SK-N-SH (cell line): ENCODE measurements at regions not wholly inside any gene's neighbourhood (a gene's known extent, or its start where the extent isn't known, plus 50 kb on each side); places are given as distances from the start of the nearest gene placed in this dataset.

Experiments used
- CTCF ChIA-PET: fragments of 300-600, 350-600 bp; formaldehyde crosslinking; extraction: SDS; loops from one replicate; lab custom pipeline; 2021; lab: Yijun Ruan, JAX
- POLR2A ChIA-PET: fragments of 350-600 bp; sonication (Branson Sonifier 250); formaldehyde crosslinking; extraction: SDS; loops from one replicate; lab custom pipeline; 2020; ENCODE audit warnings: antibody characterized with exemption, inconsistent platforms; lab: Yijun Ruan, JAX
- DNase-seq: peaks from one replicate; pipeline ENCODE4 v3.0.0; 2012
- H2AFZ ChIP-seq: fragments of 200-600 bp; sonication (generic); 2 replicates; pipeline ENCODE4 v1.8.1; 2016; ENCODE audit warnings: antibody characterized with exemption, mild to moderate bottlenecking, low read depth
- H3F3A ChIP-seq: fragments of 200-600 bp; sonication (generic); replicated peaks from 2 replicates; pipeline ENCODE3; 2016; ENCODE audit warnings: antibody characterized with exemption, mild to moderate bottlenecking; ENCODE audit not compliant: insufficient read depth
- H3K27ac ChIP-seq, 2 experiments: fragments of 200-500 bp in 1 of 2; fragments of 200-600 bp in 1 of 2; sonication (Bioruptor generic) in 1 of 2; sonication (generic), shearing (Covaris generic) in 1 of 2; 2 replicates each; pipeline versions ENCODE4 v1.5.1 to v1.6.1; 2014 to 2016; ENCODE audit warnings: low read depth in 2 of 2, inconsistent platforms in 1 of 2, low read length in 1 of 2, mild to moderate bottlenecking in 1 of 2, mixed read lengths in 1 of 2
- H3K27me3 ChIP-seq: fragments of 200-600 bp; sonication (generic), shearing (Covaris generic); 2 replicates; pipeline ENCODE4 v1.6.1; 2016; ENCODE audit warnings: mixed run types; ENCODE audit not compliant: insufficient read depth
- H3K36me3 ChIP-seq, 2 experiments: fragments of 200-500 bp in 1 of 2; fragments of 200-600 bp in 1 of 2; sonication (Bioruptor generic) in 1 of 2; sonication (generic) in 1 of 2; replicated peaks in 1 of 2; 2 replicates each; pipeline versions ENCODE3 to v1.5.1; 2014 to 2016; ENCODE audit warnings: low read length in 1 of 2, mild to moderate bottlenecking in 1 of 2; ENCODE audit not compliant: insufficient read depth in 2 of 2, control insufficient read depth in 1 of 2
- H3K4me1 ChIP-seq, 2 experiments: fragments of 200-500 bp in 1 of 2; fragments of 200-600 bp in 1 of 2; sonication (Bioruptor generic) in 1 of 2; sonication (generic), shearing (Covaris generic) in 1 of 2; 2 replicates each; pipeline versions ENCODE4 v1.5.1 to v1.6.1; 2014 to 2016; ENCODE audit warnings: low read depth in 1 of 2, low read length in 1 of 2, mixed run types in 1 of 2; ENCODE audit not compliant: insufficient read depth in 2 of 2, control insufficient read depth in 1 of 2
- H3K4me2 ChIP-seq: fragments of 200-600 bp; sonication (generic), shearing (Covaris generic); 2 replicates; pipeline ENCODE4 v1.6.1; 2017; ENCODE audit warnings: mixed run types
- H3K4me3 ChIP-seq, 2 experiments: fragments of 200-500 bp in 1 of 2; fragments of 200-600 bp in 1 of 2; sonication (Bioruptor generic) in 1 of 2; sonication (generic), shearing (Covaris generic) in 1 of 2; 2 replicates each; pipeline versions ENCODE4 v1.5.1 to v1.8.1; 2014 to 2016; ENCODE audit warnings: low read depth in 2 of 2, inconsistent platforms in 1 of 2, low read length in 1 of 2, mild to moderate bottlenecking in 1 of 2, mixed read lengths in 1 of 2, moderate library complexity in 1 of 2
- H3K79me2 ChIP-seq: fragments of 200-600 bp; sonication (generic); 2 replicates; pipeline ENCODE4 v1.8.1; 2017; ENCODE audit warnings: mild to moderate bottlenecking; ENCODE audit not compliant: insufficient read depth
- H3K9ac ChIP-seq: fragments of 200-600 bp; sonication (generic); 2 replicates; pipeline ENCODE4 v1.6.1; 2017; ENCODE audit warnings: mixed run types
- H3K9me2 ChIP-seq: fragments of 200-600 bp; sonication (generic); 2 replicates; pipeline ENCODE4 v1.6.1; 2017; ENCODE audit warnings: mixed run types
- H3K9me3 ChIP-seq: fragments of 200-600 bp; sonication (generic); 2 replicates; pipeline ENCODE4 v1.6.1; 2017; ENCODE audit warnings: mixed run types, mild to moderate bottlenecking, moderate library complexity
- H4K20me1 ChIP-seq: fragments of 200-600 bp; sonication (generic); 2 replicates; pipeline ENCODE4 v1.6.1; 2017; ENCODE audit warnings: mild to moderate bottlenecking, mixed run types; ENCODE audit not compliant: insufficient read depth
- CHD2 ChIP-seq: fragments of 150-350 bp; IDR thresholded peaks from 2 replicates; pipeline ENCODE4 v1.6.1; 2018; ENCODE audit warnings: low read length; ENCODE audit not compliant: partially characterized antibody
- FOXM1 ChIP-seq: IDR thresholded peaks from 2 replicates; pipeline ENCODE4 v1.4.0; 2012; ENCODE audit warnings: low read depth, mild to moderate bottlenecking
- GATA2 ChIP-seq: sonication (generic); formaldehyde crosslinking; IDR thresholded peaks from 2 replicates; pipeline ENCODE4 v1.5.0; 2020; ENCODE audit warnings: mild to moderate bottlenecking, missing genetic modification reagents
- JUND ChIP-seq: IDR thresholded peaks from 2 replicates; pipeline ENCODE4 v1.4.0; 2012
- MEF2A ChIP-seq: IDR thresholded peaks from 2 replicates; pipeline ENCODE4 v1.4.0; 2012; ENCODE audit warnings: low read depth, borderline replicate concordance
- MXI1 ChIP-seq: IDR thresholded peaks from 2 replicates; pipeline ENCODE4 v1.6.1; 2012; ENCODE audit warnings: mild to moderate bottlenecking, low read depth, low read length, improper control_type of control experiment
- NFIC ChIP-seq: IDR thresholded peaks from 2 replicates; pipeline ENCODE4 v1.4.0; 2012; ENCODE audit warnings: borderline replicate concordance
- NRF1 ChIP-seq: IDR thresholded peaks from 2 replicates; pipeline ENCODE4 v1.6.1; 2012; ENCODE audit warnings: low read depth, mild to moderate bottlenecking, low read length
- RAD21 ChIP-seq: IDR thresholded peaks from 2 replicates; pipeline ENCODE4 v1.6.1; 2012; ENCODE audit warnings: mild to moderate bottlenecking, low read length
- RCOR1 ChIP-seq: fragments of 150-350 bp; IDR thresholded peaks from 2 replicates; pipeline ENCODE4 v1.6.1; 2017; ENCODE audit warnings: antibody characterized with exemption, low read length
- RXRA ChIP-seq: IDR thresholded peaks from 2 replicates; pipeline ENCODE4 v1.4.0; 2012; ENCODE audit warnings: low read depth, mild to moderate bottlenecking, borderline replicate concordance
- SIN3A ChIP-seq: IDR thresholded peaks from 2 replicates; pipeline ENCODE4 v1.6.1; 2012; ENCODE audit warnings: low read depth, mild to moderate bottlenecking, low read length, moderate library complexity, borderline replicate concordance
- TAF1 ChIP-seq: IDR thresholded peaks from 2 replicates; pipeline ENCODE4 v1.6.1; 2012; ENCODE audit warnings: low read depth, mild to moderate bottlenecking, low read length, moderate library complexity, borderline replicate concordance
- TCF12 ChIP-seq: IDR thresholded peaks from 2 replicates; pipeline ENCODE4 v1.4.0; 2012
- TEAD4 ChIP-seq: IDR thresholded peaks from 2 replicates; pipeline ENCODE4 v1.4.0; 2012; ENCODE audit warnings: mild to moderate bottlenecking, borderline replicate concordance; ENCODE audit not compliant: insufficient read depth
- WGBS: methylation state at CpG from one replicate; pipeline ENCODE4 v1.1.6; 2017; ENCODE audit warnings: low lambda C conversion rate; 5-methylcytosine and 5-hydroxymethylcytosine counted together
- TF ChIP-seq, protein P1 (sequence below): IDR thresholded peaks from 2 replicates; pipeline ENCODE4; 2012
- TF ChIP-seq, protein P2 (sequence below): IDR thresholded peaks from 2 replicates; pipeline ENCODE4 v1.4.0; 2012; ENCODE audit warnings: low read depth, borderline replicate concordance
- TF ChIP-seq, protein P3 (sequence below): fragments of 150-350 bp; IDR thresholded peaks from 2 replicates; pipeline ENCODE4 v1.6.1; 2017; ENCODE audit warnings: antibody characterized with exemption, low read length, low read depth, borderline replicate concordance
- TF ChIP-seq, protein P4 (sequence below): fragments of 200-600 bp; sonication (generic); IDR thresholded peaks from 2 replicates; pipeline ENCODE4 v1.6.1; 2017; ENCODE audit warnings: antibody characterized with exemption, mild to moderate bottlenecking, moderate library complexity
- TF ChIP-seq, protein P5 (sequence below): IDR thresholded peaks from 2 replicates; pipeline ENCODE4 v1.6.1; 2012; ENCODE audit warnings: mild to moderate bottlenecking, low read depth, low read length, moderate library complexity
- TF ChIP-seq, protein P6 (sequence below): IDR thresholded peaks from 2 replicates; pipeline ENCODE4 v1.4.0; 2012; ENCODE audit warnings: low read depth, borderline replicate concordance

DNA sequence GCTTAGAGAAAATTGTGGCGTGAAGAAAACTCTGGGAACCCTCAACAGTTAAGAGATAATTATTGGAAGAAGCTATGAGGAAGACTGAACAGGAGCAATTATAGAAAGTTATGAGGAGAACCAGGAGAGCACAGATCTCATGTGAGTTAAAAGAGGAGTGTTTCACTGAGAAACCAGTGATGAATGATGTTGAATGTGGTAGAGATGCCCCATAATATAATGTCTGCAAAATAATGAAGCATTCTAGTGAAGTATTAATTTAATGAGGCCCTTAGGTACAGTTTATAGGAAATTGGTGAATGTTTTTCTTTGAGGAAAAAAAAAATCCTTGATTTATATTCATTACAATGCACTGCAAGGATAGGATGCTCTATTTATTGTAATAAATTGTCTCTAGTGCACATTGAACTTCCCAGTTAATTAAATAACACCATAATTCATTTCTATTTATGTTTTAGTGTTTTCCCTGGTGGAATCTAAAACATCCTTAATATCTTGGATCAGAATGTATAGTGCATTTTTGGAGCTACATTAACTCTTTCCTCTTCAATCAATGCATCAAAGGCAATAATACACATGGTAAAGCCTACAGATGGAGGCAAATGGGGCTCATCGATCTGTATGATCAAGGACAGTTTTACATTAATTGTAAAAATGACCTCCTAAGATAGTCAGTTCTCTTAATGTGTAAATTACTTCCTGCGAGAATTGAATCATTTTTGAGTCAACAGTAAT lies 91.4 kb upstream of the EYS start (continued):
- TF ChIP-seq, protein P1, sequence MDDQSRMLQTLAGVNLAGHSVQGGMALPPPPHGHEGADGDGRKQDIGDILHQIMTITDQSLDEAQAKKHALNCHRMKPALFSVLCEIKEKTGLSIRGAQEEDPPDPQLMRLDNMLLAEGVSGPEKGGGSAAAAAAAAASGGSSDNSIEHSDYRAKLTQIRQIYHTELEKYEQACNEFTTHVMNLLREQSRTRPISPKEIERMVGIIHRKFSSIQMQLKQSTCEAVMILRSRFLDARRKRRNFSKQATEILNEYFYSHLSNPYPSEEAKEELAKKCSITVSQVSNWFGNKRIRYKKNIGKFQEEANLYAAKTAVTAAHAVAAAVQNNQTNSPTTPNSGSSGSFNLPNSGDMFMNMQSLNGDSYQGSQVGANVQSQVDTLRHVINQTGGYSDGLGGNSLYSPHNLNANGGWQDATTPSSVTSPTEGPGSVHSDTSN: no peak
- TF ChIP-seq SIN3A (no peak), TAF1 (no peak)

DNA sequence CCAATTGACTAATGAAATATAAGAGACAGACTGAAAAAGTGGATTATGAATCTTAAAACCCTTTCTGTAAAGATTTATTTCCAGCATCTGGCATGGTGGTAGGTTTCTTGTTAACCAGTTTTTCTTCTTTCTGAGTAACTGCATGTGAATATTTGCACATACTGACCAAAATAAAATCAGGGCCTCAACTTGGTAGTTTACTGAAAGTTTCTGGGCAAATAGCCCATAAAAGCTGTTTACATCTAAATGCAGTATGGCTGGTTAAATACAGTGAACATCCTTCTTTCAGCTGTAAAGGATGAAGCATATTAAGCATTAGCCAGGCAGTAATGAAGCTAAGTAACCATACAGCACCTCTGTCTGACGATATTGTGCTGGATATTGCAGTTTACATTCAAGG lies 83.6 kb upstream of the EYS start:
- no peaks in the 10 kb centered on the region for H3F3A ChIP-seq
- H3K9ac ChIP-seq: no peak overlapping the region
- no peaks in the 10 kb centered on the region for H3K9me2 ChIP-seq
- WGBS: 19% methylated on average over 1 of the region's 1 CpG
- H3K36me3 ChIP-seq: no peaks in the 10 kb centered on the region
- no peaks in the 10 kb centered on the region for H3K79me2 ChIP-seq
- ChIA-PET POLR2A (no interaction called here), CTCF (no interaction called here)
- H3K4me2 ChIP-seq: no peak overlapping the region
- H3K27ac ChIP-seq: no peak overlapping the region
- H3K4me1 ChIP-seq: no peaks in the 10 kb centered on the region
- H3K4me3 ChIP-seq: no peak overlapping the region
- no peaks in the 10 kb centered on the region for H4K20me1 ChIP-seq
- DNase-seq: no peak
- H3K27me3 ChIP-seq: no peaks in the 10 kb centered on the region
- no peak overlapping the region for H2AFZ ChIP-seq
- TF ChIP-seq MXI1: no peak
- TF ChIP-seq, protein P2, sequence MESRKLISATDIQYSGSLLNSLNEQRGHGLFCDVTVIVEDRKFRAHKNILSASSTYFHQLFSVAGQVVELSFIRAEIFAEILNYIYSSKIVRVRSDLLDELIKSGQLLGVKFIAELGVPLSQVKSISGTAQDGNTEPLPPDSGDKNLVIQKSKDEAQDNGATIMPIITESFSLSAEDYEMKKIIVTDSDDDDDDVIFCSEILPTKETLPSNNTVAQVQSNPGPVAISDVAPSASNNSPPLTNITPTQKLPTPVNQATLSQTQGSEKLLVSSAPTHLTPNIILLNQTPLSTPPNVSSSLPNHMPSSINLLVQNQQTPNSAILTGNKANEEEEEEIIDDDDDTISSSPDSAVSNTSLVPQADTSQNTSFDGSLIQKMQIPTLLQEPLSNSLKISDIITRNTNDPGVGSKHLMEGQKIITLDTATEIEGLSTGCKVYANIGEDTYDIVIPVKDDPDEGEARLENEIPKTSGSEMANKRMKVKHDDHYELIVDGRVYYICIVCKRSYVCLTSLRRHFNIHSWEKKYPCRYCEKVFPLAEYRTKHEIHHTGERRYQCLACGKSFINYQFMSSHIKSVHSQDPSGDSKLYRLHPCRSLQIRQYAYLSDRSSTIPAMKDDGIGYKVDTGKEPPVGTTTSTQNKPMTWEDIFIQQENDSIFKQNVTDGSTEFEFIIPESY: no peak
- no peak for TF ChIP-seq GATA2
- no peak for TF ChIP-seq MEF2A
- no peak for TF ChIP-seq CHD2
- TF ChIP-seq, protein P3, sequence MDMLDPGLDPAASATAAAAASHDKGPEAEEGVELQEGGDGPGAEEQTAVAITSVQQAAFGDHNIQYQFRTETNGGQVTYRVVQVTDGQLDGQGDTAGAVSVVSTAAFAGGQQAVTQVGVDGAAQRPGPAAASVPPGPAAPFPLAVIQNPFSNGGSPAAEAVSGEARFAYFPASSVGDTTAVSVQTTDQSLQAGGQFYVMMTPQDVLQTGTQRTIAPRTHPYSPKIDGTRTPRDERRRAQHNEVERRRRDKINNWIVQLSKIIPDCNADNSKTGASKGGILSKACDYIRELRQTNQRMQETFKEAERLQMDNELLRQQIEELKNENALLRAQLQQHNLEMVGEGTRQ: no peak
- TF ChIP-seq NRF1: no peak
- TF ChIP-seq RCOR1: no peak
- TF ChIP-seq TCF12: no peak
- TF ChIP-seq TEAD4: no peak
- TF ChIP-seq, protein P4, sequence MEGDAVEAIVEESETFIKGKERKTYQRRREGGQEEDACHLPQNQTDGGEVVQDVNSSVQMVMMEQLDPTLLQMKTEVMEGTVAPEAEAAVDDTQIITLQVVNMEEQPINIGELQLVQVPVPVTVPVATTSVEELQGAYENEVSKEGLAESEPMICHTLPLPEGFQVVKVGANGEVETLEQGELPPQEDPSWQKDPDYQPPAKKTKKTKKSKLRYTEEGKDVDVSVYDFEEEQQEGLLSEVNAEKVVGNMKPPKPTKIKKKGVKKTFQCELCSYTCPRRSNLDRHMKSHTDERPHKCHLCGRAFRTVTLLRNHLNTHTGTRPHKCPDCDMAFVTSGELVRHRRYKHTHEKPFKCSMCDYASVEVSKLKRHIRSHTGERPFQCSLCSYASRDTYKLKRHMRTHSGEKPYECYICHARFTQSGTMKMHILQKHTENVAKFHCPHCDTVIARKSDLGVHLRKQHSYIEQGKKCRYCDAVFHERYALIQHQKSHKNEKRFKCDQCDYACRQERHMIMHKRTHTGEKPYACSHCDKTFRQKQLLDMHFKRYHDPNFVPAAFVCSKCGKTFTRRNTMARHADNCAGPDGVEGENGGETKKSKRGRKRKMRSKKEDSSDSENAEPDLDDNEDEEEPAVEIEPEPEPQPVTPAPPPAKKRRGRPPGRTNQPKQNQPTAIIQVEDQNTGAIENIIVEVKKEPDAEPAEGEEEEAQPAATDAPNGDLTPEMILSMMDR: no peak
- TF ChIP-seq NFIC: no peak
- no peak for TF ChIP-seq RAD21
- TF ChIP-seq, protein P5, sequence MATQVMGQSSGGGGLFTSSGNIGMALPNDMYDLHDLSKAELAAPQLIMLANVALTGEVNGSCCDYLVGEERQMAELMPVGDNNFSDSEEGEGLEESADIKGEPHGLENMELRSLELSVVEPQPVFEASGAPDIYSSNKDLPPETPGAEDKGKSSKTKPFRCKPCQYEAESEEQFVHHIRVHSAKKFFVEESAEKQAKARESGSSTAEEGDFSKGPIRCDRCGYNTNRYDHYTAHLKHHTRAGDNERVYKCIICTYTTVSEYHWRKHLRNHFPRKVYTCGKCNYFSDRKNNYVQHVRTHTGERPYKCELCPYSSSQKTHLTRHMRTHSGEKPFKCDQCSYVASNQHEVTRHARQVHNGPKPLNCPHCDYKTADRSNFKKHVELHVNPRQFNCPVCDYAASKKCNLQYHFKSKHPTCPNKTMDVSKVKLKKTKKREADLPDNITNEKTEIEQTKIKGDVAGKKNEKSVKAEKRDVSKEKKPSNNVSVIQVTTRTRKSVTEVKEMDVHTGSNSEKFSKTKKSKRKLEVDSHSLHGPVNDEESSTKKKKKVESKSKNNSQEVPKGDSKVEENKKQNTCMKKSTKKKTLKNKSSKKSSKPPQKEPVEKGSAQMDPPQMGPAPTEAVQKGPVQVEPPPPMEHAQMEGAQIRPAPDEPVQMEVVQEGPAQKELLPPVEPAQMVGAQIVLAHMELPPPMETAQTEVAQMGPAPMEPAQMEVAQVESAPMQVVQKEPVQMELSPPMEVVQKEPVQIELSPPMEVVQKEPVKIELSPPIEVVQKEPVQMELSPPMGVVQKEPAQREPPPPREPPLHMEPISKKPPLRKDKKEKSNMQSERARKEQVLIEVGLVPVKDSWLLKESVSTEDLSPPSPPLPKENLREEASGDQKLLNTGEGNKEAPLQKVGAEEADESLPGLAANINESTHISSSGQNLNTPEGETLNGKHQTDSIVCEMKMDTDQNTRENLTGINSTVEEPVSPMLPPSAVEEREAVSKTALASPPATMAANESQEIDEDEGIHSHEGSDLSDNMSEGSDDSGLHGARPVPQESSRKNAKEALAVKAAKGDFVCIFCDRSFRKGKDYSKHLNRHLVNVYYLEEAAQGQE: no peak
- no peak for TF ChIP-seq JUND
- TF ChIP-seq, protein P6, sequence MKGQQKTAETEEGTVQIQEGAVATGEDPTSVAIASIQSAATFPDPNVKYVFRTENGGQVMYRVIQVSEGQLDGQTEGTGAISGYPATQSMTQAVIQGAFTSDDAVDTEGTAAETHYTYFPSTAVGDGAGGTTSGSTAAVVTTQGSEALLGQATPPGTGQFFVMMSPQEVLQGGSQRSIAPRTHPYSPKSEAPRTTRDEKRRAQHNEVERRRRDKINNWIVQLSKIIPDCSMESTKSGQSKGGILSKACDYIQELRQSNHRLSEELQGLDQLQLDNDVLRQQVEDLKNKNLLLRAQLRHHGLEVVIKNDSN: no peak
- no peak for TF ChIP-seq RXRA
- no peak for TF ChIP-seq FOXM1
- H3K9me3 ChIP-seq: no peaks in the 10 kb centered on the region
